Neural progenitor cell (in vitro differentiated cells): ENCODE measurements at regions not wholly inside any gene's neighbourhood (a gene's known extent, or its start where the extent isn't known, plus 50 kb on each side); places are given as distances from the start of the nearest gene placed in this dataset.

ENCODE experiments used
- DNase-seq: peaks from one replicate; pipeline ENCODE4 v3.0.0-alpha.2; 2016; ENCODE audit warnings: low spot score
- H2AFZ ChIP-seq: fragments of 200-600 bp; sonication (generic); replicated peaks from 2 replicates; pipeline ENCODE4 v1.6.1; 2016; ENCODE audit warnings: antibody characterized with exemption
- H3F3A ChIP-seq: fragments of 200-600 bp; sonication (generic); 2 replicates; pipeline ENCODE4 v1.6.1; 2016; ENCODE audit warnings: antibody characterized with exemption, low read depth
- H3K27ac ChIP-seq: fragments of 200-600 bp; sonication (generic); 2 replicates; pipeline ENCODE4 v1.5.1; 2016; ENCODE audit warnings: mild to moderate bottlenecking
- H3K27me3 ChIP-seq: fragments of 200-600 bp; sonication (generic); 2 replicates; pipeline ENCODE4 v1.6.1; 2016; ENCODE audit warnings: mild to moderate bottlenecking, moderate library complexity
- H3K36me3 ChIP-seq: fragments of 200-600 bp; sonication (generic); 2 replicates; pipeline ENCODE4 v1.5.1; 2016
- H3K4me1 ChIP-seq: fragments of 200-600 bp; sonication (generic); 2 replicates; pipeline ENCODE4 v1.6.1; 2016; ENCODE audit warnings: mixed run types
- H3K4me2 ChIP-seq: fragments of 200-600 bp; sonication (generic); 2 replicates; pipeline ENCODE4 v1.6.1; 2016
- H3K4me3 ChIP-seq: fragments of 200-600 bp; sonication (generic); 2 replicates; pipeline ENCODE4 v1.5.1; 2016
- H3K79me2 ChIP-seq: fragments of 200-600 bp; sonication (generic); 2 replicates; pipeline ENCODE4 v1.6.1; 2016; ENCODE audit warnings: low read depth
- H3K9ac ChIP-seq: fragments of 200-600 bp; sonication (generic); 2 replicates; pipeline ENCODE4 v1.6.1; 2016
- H3K9me3 ChIP-seq: fragments of 200-600 bp; sonication (generic); 2 replicates; pipeline ENCODE4 v1.5.1; 2016; ENCODE audit warnings: low read depth
- H4K20me1 ChIP-seq: fragments of 200-600 bp; sonication (generic); 2 replicates; pipeline ENCODE4 v1.6.1; 2016; ENCODE audit warnings: low read depth
- H3K27ac Mint-ChIP-seq: 3 replicates; pipeline ENCODE4 v1.8.0; 2021; ENCODE audit warnings: mixed read lengths
- H3K27me3 Mint-ChIP-seq: 2 replicates; pipeline ENCODE4 v1.8.0; 2022; ENCODE audit warnings: low read depth, mild to moderate bottlenecking, inconsistent platforms, moderate library complexity, mixed read lengths; ENCODE audit not compliant: insufficient read depth
- H3K36me3 Mint-ChIP-seq: 3 replicates; pipeline ENCODE4 v1.8.0; 2021; ENCODE audit warnings: mixed read lengths
- H3K4me1 Mint-ChIP-seq: 3 replicates; pipeline ENCODE4 v1.8.0; 2021; ENCODE audit warnings: mixed read lengths
- H3K4me3 Mint-ChIP-seq: 3 replicates; pipeline ENCODE4 v1.8.0; 2021; ENCODE audit warnings: mild to moderate bottlenecking, moderate library complexity, mixed read lengths
- H3K9me3 Mint-ChIP-seq: 3 replicates; pipeline ENCODE4 v1.8.0; 2020; ENCODE audit warnings: mixed read lengths
- EZH2 ChIP-seq: fragments of 200-600 bp; sonication (generic); IDR thresholded peaks from 2 replicates; pipeline ENCODE4 v1.6.1; 2017; ENCODE audit warnings: antibody characterized with exemption, mild to moderate bottlenecking, moderate library complexity
- EZH2phosphoT487 ChIP-seq: fragments of 200-600 bp; sonication (generic); IDR thresholded peaks from 2 replicates; pipeline ENCODE4 v1.6.1; 2017; ENCODE audit warnings: antibody characterized with exemption
- TF ChIP-seq, protein P1 (sequence below): fragments of 200-600 bp; sonication (generic); IDR thresholded peaks from 2 replicates; pipeline ENCODE4 v1.5.1; 2017; ENCODE audit warnings: antibody characterized with exemption, mild to moderate bottlenecking

- no peaks in the 10 kb centered on the region for H3K36me3 Mint-ChIP-seq
- H3K9ac ChIP-seq: no peak overlapping the region
- no peak overlapping the region for H3K4me3 ChIP-seq
- TF ChIP-seq EZH2 (no peak), EZH2phosphoT487 (no peak)
- TF ChIP-seq, protein P1, sequence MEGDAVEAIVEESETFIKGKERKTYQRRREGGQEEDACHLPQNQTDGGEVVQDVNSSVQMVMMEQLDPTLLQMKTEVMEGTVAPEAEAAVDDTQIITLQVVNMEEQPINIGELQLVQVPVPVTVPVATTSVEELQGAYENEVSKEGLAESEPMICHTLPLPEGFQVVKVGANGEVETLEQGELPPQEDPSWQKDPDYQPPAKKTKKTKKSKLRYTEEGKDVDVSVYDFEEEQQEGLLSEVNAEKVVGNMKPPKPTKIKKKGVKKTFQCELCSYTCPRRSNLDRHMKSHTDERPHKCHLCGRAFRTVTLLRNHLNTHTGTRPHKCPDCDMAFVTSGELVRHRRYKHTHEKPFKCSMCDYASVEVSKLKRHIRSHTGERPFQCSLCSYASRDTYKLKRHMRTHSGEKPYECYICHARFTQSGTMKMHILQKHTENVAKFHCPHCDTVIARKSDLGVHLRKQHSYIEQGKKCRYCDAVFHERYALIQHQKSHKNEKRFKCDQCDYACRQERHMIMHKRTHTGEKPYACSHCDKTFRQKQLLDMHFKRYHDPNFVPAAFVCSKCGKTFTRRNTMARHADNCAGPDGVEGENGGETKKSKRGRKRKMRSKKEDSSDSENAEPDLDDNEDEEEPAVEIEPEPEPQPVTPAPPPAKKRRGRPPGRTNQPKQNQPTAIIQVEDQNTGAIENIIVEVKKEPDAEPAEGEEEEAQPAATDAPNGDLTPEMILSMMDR: no peak
- no peak overlapping the region for H2AFZ ChIP-seq
- H3K27me3 Mint-ChIP-seq: peaks cover 23% of the 10 kb centered on the region
- H4K20me1 ChIP-seq: no peaks in the 10 kb centered on the region
- peak overlapping the region; percentile 39 for H3K27ac Mint-ChIP-seq
- H3K27me3 ChIP-seq: no peaks in the 10 kb centered on the region
- H3K4me2 ChIP-seq: no peak overlapping the region
- DNase-seq: no peak
- H3K4me1 Mint-ChIP-seq: no peaks in the 10 kb centered on the region
- H3K36me3 ChIP-seq: no peaks in the 10 kb centered on the region
- peaks cover 9% of the 10 kb centered on the region for H3K4me1 ChIP-seq
- H3K27ac ChIP-seq: no peak overlapping the region
- H3K4me3 Mint-ChIP-seq: no peak overlapping the region
- H3K9me3 ChIP-seq: no peaks in the 10 kb centered on the region
- no peaks in the 10 kb centered on the region for H3K79me2 ChIP-seq
- peaks cover 2% of the 10 kb centered on the region for H3K9me3 Mint-ChIP-seq
- peaks cover 10% of the 10 kb centered on the region for H3F3A ChIP-seq
These were observed 334.3 kb downstream of the C16orf95 start for GRCh38 chr16:86982912-86983311.

- H3K4me3 ChIP-seq: no peak overlapping the region
- H3K9me3 ChIP-seq: no peaks in the 10 kb centered on the region
- no peak for DNase-seq
- H4K20me1 ChIP-seq: no peaks in the 10 kb centered on the region
- no peaks in the 10 kb centered on the region for H3K36me3 ChIP-seq
- no peak overlapping the region for H3K4me2 ChIP-seq
- H3K4me1 ChIP-seq: peaks cover 9% of the 10 kb centered on the region
- H3K79me2 ChIP-seq: no peaks in the 10 kb centered on the region
- Mint-ChIP-seq H3K9me3 (peaks cover 2% of the 10 kb centered on the region), H3K4me1 (peaks cover 6% of the 10 kb centered on the region), H3K27me3 (peaks cover 23% of the 10 kb centered on the region), H3K27ac (no peak overlapping the region), H3K36me3 (no peaks in the 10 kb centered on the region), H3K4me3 (no peak overlapping the region)
- TF ChIP-seq EZH2phosphoT487: no peak
- H2AFZ ChIP-seq: no peak overlapping the region
- H3K27ac ChIP-seq: no peak overlapping the region
- no peak overlapping the region for H3K9ac ChIP-seq
- H3F3A ChIP-seq: peaks cover 10% of the 10 kb centered on the region
- H3K27me3 ChIP-seq: no peaks in the 10 kb centered on the region
These were observed 333.6 kb downstream of the C16orf95 start for GRCh38 chr16:86983621-86984020.

DNA sequence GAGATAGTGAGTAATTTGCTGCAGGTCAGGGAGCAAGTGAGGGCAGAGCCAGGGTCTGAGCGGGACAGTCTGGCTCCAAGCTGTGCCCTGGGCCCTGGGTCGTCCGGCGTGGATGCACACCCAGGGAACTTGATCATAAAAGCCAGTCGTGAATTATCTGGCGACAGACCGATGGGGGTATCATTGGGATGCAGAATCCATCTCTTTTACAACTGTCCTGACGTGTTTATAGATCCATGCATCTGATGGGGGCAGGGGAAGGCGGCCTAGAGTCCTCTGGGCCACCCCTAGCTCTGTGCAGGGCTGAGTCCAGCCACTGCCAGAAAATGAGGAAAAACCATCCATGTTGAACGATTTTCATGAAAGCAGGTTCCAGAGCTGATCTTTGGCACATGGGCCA lies 332.8 kb downstream of the C16orf95 start:
- H4K20me1 ChIP-seq: no peaks in the 10 kb centered on the region
- H2AFZ ChIP-seq: no peak overlapping the region
- no peak overlapping the region for H3K4me3 Mint-ChIP-seq
- peaks cover 2% of the 10 kb centered on the region for H3K9me3 Mint-ChIP-seq
- peaks cover 15% of the 10 kb centered on the region for H3K4me1 ChIP-seq
- H3K79me2 ChIP-seq: no peaks in the 10 kb centered on the region
- peaks cover 9% of the 10 kb centered on the region for H3K4me1 Mint-ChIP-seq
- no peaks in the 10 kb centered on the region for H3K36me3 ChIP-seq
- peaks cover 23% of the 10 kb centered on the region for H3K27me3 Mint-ChIP-seq
- H3K27ac ChIP-seq: no peak overlapping the region
- no peak overlapping the region for H3K4me2 ChIP-seq
- H3K36me3 Mint-ChIP-seq: no peaks in the 10 kb centered on the region
- H3K27me3 ChIP-seq: no peaks in the 10 kb centered on the region
- no peaks in the 10 kb centered on the region for H3K9me3 ChIP-seq
- no peak for DNase-seq
- H3K9ac ChIP-seq: no peak overlapping the region
- H3K27ac Mint-ChIP-seq: no peak overlapping the region
- H3K4me3 ChIP-seq: no peak overlapping the region
- TF ChIP-seq EZH2 (no peak), EZH2phosphoT487 (no peak)
- TF ChIP-seq, protein P1: no peak
- peaks cover 10% of the 10 kb centered on the region for H3F3A ChIP-seq

DNA sequence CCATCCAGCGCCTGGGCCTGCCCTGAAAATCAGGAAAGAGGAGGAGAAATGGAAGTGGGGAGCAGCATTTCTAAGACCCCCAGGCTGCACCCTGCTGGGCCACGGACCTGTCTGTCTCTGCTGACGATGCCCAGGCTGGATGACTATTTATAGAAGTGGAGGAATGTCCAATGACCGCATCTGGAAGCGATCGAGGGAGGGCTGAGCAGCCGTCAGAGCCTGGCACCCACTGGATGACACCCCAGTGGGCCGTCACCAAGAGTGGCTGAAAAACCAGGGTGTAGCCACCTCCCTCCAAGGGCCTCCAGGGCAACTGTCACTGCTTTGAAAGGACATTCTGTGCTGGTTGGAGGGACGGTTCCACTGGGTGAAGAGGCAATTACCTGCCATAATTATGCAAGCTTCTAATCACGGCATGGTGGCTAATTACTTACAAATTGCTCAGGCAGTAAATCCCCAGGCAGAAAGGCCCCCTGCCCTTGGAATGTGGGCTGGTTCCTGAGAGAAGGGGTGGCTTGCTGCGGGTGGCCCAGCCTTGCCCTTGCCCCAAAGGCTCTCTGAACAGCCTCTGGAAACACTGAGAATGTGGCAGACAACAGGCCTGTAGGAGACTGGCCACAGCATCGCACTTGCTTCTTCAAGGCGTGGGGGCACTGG lies 332.1 kb downstream of the C16orf95 start:
- H3K4me1 Mint-ChIP-seq: peaks cover 13% of the 10 kb centered on the region
- no peaks in the 10 kb centered on the region for H3K27me3 ChIP-seq
- no peaks in the 10 kb centered on the region for H3K9me3 ChIP-seq
- no peak overlapping the region for H3K27ac Mint-ChIP-seq
- H2AFZ ChIP-seq: no peak overlapping the region
- no peak overlapping the region for H3K4me3 ChIP-seq
- peaks cover 2% of the 10 kb centered on the region for H3K9me3 Mint-ChIP-seq
- peaks cover 23% of the 10 kb centered on the region for H3K27me3 Mint-ChIP-seq
- DNase-seq: peak; percentile 65
- no peak overlapping the region for H3K9ac ChIP-seq
- peaks cover 10% of the 10 kb centered on the region for H3F3A ChIP-seq
- H3K4me2 ChIP-seq: no peak overlapping the region
- no peaks in the 10 kb centered on the region for H3K79me2 ChIP-seq
- peaks cover 17% of the 10 kb centered on the region for H3K4me1 ChIP-seq
- TF ChIP-seq EZH2phosphoT487: no peak
- no peak for TF ChIP-seq EZH2
- TF ChIP-seq, protein P1: no peak
- H3K36me3 ChIP-seq: no peaks in the 10 kb centered on the region
- H3K27ac ChIP-seq: no peak overlapping the region
- H3K36me3 Mint-ChIP-seq: no peaks in the 10 kb centered on the region
- no peak overlapping the region for H3K4me3 Mint-ChIP-seq
- no peaks in the 10 kb centered on the region for H4K20me1 ChIP-seq
